ENCODE measurements at regions not wholly inside any gene's neighbourhood (a gene's known extent, or its start where the extent isn't known, plus 50 kb on each side); places are given as distances from the start of the nearest gene placed in this dataset.
"Not testable (repeated sequence)": the region's sequence is repeated elsewhere in the genome, so short reads cannot be mapped to it uniquely, and the experiment has no call there.

DNA sequence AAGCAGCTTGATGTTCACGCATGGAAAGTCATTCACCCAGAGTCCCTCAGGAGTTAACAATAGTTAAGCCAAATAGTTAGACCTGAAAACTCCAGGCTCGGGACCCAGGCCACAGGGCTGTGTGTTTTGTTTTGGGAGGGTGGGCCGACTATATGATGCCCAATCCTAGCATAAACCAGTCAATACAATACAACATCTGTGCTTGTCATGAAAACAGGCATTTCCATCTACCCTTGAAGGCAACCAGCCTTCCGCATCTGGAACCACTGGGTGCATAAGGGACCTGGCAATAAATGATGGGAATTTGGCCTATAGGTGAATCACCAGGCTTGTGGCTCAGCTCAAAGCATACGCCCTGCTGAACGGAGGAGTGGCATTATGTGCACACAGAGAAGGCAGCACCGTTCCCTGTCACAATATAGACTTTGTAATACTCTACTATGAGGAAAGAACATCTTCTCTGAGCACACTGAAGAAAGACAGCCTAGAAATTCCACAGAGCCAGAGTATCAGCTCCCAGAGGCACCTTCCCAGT, 91.0 kb upstream of the FOXN3 start:
- H3K36me3 ChIP-seq (ENCODE audit: insufficient read depth in 1 of 2, low read depth in 1 of 2), result peaks cover 0 to 4% of the 10 kb centered on the region in 2 donors
- 80 to 85% (median 83%) methylated on average over 7 of the region's 7 CpGs for WGBS, 3 donors
- ATAC-seq, result peak in 2 of 4 donors; percentile 33 to 46
- intact Hi-C loops (cut with DNase I), result no loop called here
- H3K4me1 ChIP-seq, result peaks cover 10% of the 10 kb centered on the region
- no peak for DNase-seq
- no peaks in the 10 kb centered on the region for H3K27me3 ChIP-seq (ENCODE audit: insufficient read depth in 3 of 3, low read length in 2 of 3)
- H3K27ac ChIP-seq, result no peak overlapping the region
- H3K4me3 ChIP-seq, result no peak overlapping the region
- H3K9me3 ChIP-seq, result no peaks in the 10 kb centered on the region
- no peak for TF ChIP-seq CTCF (IDR thresholded peaks at IDR 0.05)

GRCh38 chr14:89507521-89507920, 90.5 kb upstream of the FOXN3 start:
- Histone ChIP-seq H3K4me3 (no peak overlapping the region), H3K27ac (no peak overlapping the region), H3K4me1 (peaks cover 10% of the 10 kb centered on the region), H3K36me3 (ENCODE audit: insufficient read depth in 1 of 2, low read depth in 1 of 2) (peaks cover 0 to 4% of the 10 kb centered on the region in 2 donors), H3K27me3 (ENCODE audit: insufficient read depth in 3 of 3, low read length in 2 of 3) (no peaks in the 10 kb centered on the region), H3K9me3 (no peaks in the 10 kb centered on the region)
- intact Hi-C loops (cut with DNase I), result no loop called here
- WGBS, 3 donors, result 62 to 73% (median 71%) methylated on average over 1 of the region's 1 CpG
- no peak for TF ChIP-seq CTCF (IDR thresholded peaks at IDR 0.05)
- ATAC-seq (peak; percentile 55 to 77 (median 65)), DNase-seq (no peak)

DNA sequence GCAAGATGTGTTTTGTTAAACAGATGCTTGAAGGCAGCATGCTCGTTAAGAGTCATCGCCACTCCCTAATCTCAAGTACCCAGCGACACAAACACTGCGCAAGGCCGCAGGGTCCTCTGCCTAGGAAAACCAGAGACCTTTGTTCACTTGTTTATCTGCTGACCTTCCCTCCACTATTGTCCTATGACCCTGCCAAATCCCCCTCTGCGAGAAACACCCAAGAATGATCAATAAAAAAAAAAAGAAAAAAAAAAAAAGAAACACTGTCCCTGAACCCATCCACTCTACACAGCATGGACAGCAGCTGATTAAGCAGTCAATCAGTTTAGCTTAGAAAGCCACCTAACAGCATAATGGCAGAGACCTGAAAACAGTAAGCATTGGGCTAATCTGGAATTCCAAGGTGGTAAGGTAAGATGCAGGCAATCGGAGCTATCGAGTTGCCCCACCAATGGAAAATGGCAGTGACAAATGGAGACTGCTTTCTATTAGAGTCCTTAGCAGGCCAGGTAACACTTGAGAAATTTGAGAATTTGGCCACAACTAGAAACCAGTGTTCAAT, 89.9 kb upstream of the FOXN3 start:
- intact Hi-C loops (cut with DNase I), result not testable (repeated sequence)

GRCh38 chr14:89504602-89505313, 87.7 kb upstream of the FOXN3 start:
- Histone ChIP-seq H3K27ac (no peak overlapping the region), H3K27me3 (ENCODE audit: insufficient read depth in 3 of 3, low read length in 2 of 3) (no peaks in the 10 kb centered on the region), H3K9me3 (no peaks in the 10 kb centered on the region), H3K4me1 (peaks cover 10% of the 10 kb centered on the region), H3K4me3 (no peak overlapping the region), H3K36me3 (ENCODE audit: insufficient read depth in 1 of 2, low read depth in 1 of 2) (peaks cover 0 to 4% of the 10 kb centered on the region in 2 donors)
- TF ChIP-seq CTCF (IDR thresholded peaks at IDR 0.05), result no peak
- DNase-seq, result no peak
- WGBS, 3 donors, result 74 to 77% (median 76%) methylated on average over 5 to 6 of the region's 6 CpGs
- ATAC-seq, result peak in 2 of 4 donors; percentile 32 to 55
- intact Hi-C loops (cut with DNase I), result no loop called here

More for the DNA sequence above, 89.9 kb upstream of the FOXN3 start:
- not testable (repeated sequence) for H3K9me3 ChIP-seq; DNase-seq; H3K27me3 ChIP-seq (ENCODE audit: insufficient read depth in 3 of 3, low read length in 2 of 3); H3K27ac ChIP-seq; H3K4me3 ChIP-seq; H3K36me3 ChIP-seq (ENCODE audit: insufficient read depth in 1 of 2, low read depth in 1 of 2)
- H3K4me1 ChIP-seq, result peaks cover 10% of the 10 kb centered on the region
- WGBS, 3 donors, result 82 to 90% (median 88%) methylated on average over 7 of the region's 8 CpGs
- ATAC-seq, result peak; percentile 12 to 51 (median 21)

GRCh38 chr14:89504091-89504490, 87.1 kb upstream of the FOXN3 start:
- Histone ChIP-seq H3K27me3 (ENCODE audit: insufficient read depth in 3 of 3, low read length in 2 of 3) (no peaks in the 10 kb centered on the region), H3K36me3 (ENCODE audit: insufficient read depth in 1 of 2, low read depth in 1 of 2) (peaks cover 0 to 4% of the 10 kb centered on the region in 2 donors), H3K9me3 (no peaks in the 10 kb centered on the region), H3K4me1 (peaks cover 10% of the 10 kb centered on the region), H3K27ac (no peak overlapping the region), H3K4me3 (no peak overlapping the region)
- intact Hi-C loops (cut with DNase I), result no loop called here
- DNase-seq, result no peak
- TF ChIP-seq CTCF (IDR thresholded peaks at IDR 0.05), result no peak
- WGBS, 3 donors, result 54 to 67% (median 62%) methylated on average over 3 of the region's 3 CpGs
- ATAC-seq, result no peak

Data from psoas muscle (tissue), 7 donors.